NCI-H82 treated with DMSO at 0.1 percent for 48 hours (cell line): ENCODE measurements at regions not wholly inside any gene's neighbourhood (a gene's known extent, or its start where the extent isn't known, plus 50 kb on each side); places are given as distances from the start of the nearest gene placed in this dataset.
"Not testable (repeated sequence)": the region's sequence is repeated elsewhere in the genome, so short reads cannot be mapped to it uniquely, and the experiment has no call there.

Experiments
- DNase-seq: peaks from one replicate; lab custom pipeline; 2025; ENCODE audit not compliant: unreplicated experiment; lab: John Stamatoyannopoulos, UW

GRCh38 chr2:67616749-67617148, 219.6 kb downstream of the ETAA1 start:
- DNase-seq = no peak

- no peak for DNase-seq
These were observed 222.1 kb downstream of the ETAA1 start for GRCh38 chr2:67619204-67619603.

GRCh38 chr2:67623741-67624140, 226.6 kb downstream of the ETAA1 start:
- not testable (repeated sequence) for DNase-seq

- no peak for DNase-seq
These were observed 228.0 kb downstream of the ETAA1 start for GRCh38 chr2:67625178-67625577.

- DNase-seq = no peak
These were observed 228.8 kb downstream of the ETAA1 start for GRCh38 chr2:67625690-67626475.

- no peak for DNase-seq
These were observed 229.5 kb downstream of the ETAA1 start for GRCh38 chr2:67626656-67627055.

GRCh38 chr2:67627456-67628207, 230.5 kb downstream of the ETAA1 start:
- no peak for DNase-seq

GRCh38 chr2:67628892-67629291, 231.8 kb downstream of the ETAA1 start:
- no peak for DNase-seq

GRCh38 chr2:67631483-67631882, 234.3 kb downstream of the ETAA1 start:
- no peak for DNase-seq

GRCh38 chr2:67633212-67633856, 236.2 kb downstream of the ETAA1 start:
- DNase-seq = no peak

GRCh38 chr2:67638146-67638545, 241.0 kb downstream of the ETAA1 start:
- DNase-seq = no peak

- DNase-seq = no peak
These were observed 244.3 kb downstream of the ETAA1 start for GRCh38 chr2:67641312-67642045.

- DNase-seq = no peak
These were observed 244.9 kb downstream of the ETAA1 start for GRCh38 chr2:67642046-67642382.

GRCh38 chr2:67642961-67643360, 245.8 kb downstream of the ETAA1 start:
- DNase-seq = no peak

- DNase-seq = no peak
These were observed 248.4 kb downstream of the ETAA1 start for GRCh38 chr2:67645280-67646138.

- DNase-seq = no peak
These were observed 249.7 kb downstream of the ETAA1 start for GRCh38 chr2:67646714-67647333.

- no peak for DNase-seq
These were observed 252.5 kb downstream of the ETAA1 start for GRCh38 chr2:67649331-67650261.

- DNase-seq = peak; percentile 20
These were observed 253.4 kb downstream of the ETAA1 start for GRCh38 chr2:67650291-67651133.
